Fibroblast of villous mesenchyme (primary cell): ENCODE measurements at regions not wholly inside any gene's neighbourhood (a gene's known extent, or its start where the extent isn't known, plus 50 kb on each side); places are given as distances from the start of the nearest gene placed in this dataset.

Source experiments
- DNase-seq: peaks from one replicate; pipeline ENCODE4 v3.0.0-alpha.2; 2010; ENCODE audit warnings: low read depth
- H3K4me3 ChIP-seq: 2 replicates; pipeline ENCODE4 v1.5.1; 2011; ENCODE audit warnings: low read depth, mild to moderate bottlenecking, low read length
- CTCF ChIP-seq: IDR thresholded peaks from 2 replicates; pipeline ENCODE4 v1.5.1; 2012; ENCODE audit warnings: low read depth, mild to moderate bottlenecking, low read length; ENCODE audit not compliant: insufficient read depth

- no peak for TF ChIP-seq CTCF
- no peak for DNase-seq
- no peak overlapping the region for H3K4me3 ChIP-seq
Observed at GRCh38 chr20:55354720-55355119, 650.6 kb downstream of the CBLN4 start.

GRCh38 chr20:55353206-55353605 lies 652.1 kb downstream of the CBLN4 start:
- TF ChIP-seq CTCF = no peak
- no peak overlapping the region for H3K4me3 ChIP-seq
- no peak for DNase-seq

GRCh38 chr20:55348223-55348622 lies 657.1 kb downstream of the CBLN4 start:
- TF ChIP-seq CTCF = no peak

GRCh38 chr20:55342822-55343221 lies 662.5 kb downstream of the CBLN4 start:
- no peak for DNase-seq
- no peak for TF ChIP-seq CTCF
- H3K4me3 ChIP-seq = no peak overlapping the region

More at GRCh38 chr20:55348223-55348622, 657.1 kb downstream of the CBLN4 start:
- no peak overlapping the region for H3K4me3 ChIP-seq
- no peak for DNase-seq

- no peak for DNase-seq
- H3K4me3 ChIP-seq = no peak overlapping the region
- TF ChIP-seq CTCF = no peak
Observed at GRCh38 chr20:55333798-55334197, 671.5 kb downstream of the CBLN4 start.

- no peak for TF ChIP-seq CTCF
- no peak for DNase-seq
Observed at GRCh38 chr20:55329108-55329507, 676.2 kb downstream of the CBLN4 start.

GRCh38 chr20:55322745-55323144 lies 682.6 kb downstream of the CBLN4 start:
- TF ChIP-seq CTCF = no peak
- no peak for DNase-seq
- H3K4me3 ChIP-seq = no peak overlapping the region

More at GRCh38 chr20:55329108-55329507, 676.2 kb downstream of the CBLN4 start:
- H3K4me3 ChIP-seq = no peak overlapping the region
